IMR-90 (cell line): ENCODE measurements at regions not wholly inside any gene's neighbourhood (a gene's known extent, or its start where the extent isn't known, plus 50 kb on each side); places are given as distances from the start of the nearest gene placed in this dataset.

ENCODE experiments used
- ATAC-seq: fragments of 200-7000 bp; cut with Tn5 transposase; 2 replicates; pipeline ENCODE4 v1.9.1; 2020; ENCODE audit warnings: low read depth, mild to moderate bottlenecking, moderate library complexity
- BruUV-seq: library from RNA; stranded (reverse); fragments of 400-500 nt; replicated peaks from 2 replicates; lab custom pipeline; 2021; lab: Mats Ljungman, UMichigan
- CTCF ChIA-PET: fragments of 300-600 bp; formaldehyde crosslinking; extraction: SDS; loops from one replicate; lab custom pipeline; 2021; ENCODE audit warnings: antibody characterized with exemption; lab: Yijun Ruan, JAX
- POLR2A ChIA-PET: fragments of 300-600 bp; sonication (Branson Sonifier 250); formaldehyde crosslinking; loops from one replicate; lab custom pipeline; 2022; ENCODE audit warnings: antibody characterized with exemption; ENCODE audit not compliant: unreplicated experiment; lab: Charles Lee
- DNase-seq: peaks from one replicate; pipeline ENCODE4 v3.0.0; 2013
- H2AFZ ChIP-seq: replicated peaks from 2 replicates; pipeline ENCODE3; 2013; ENCODE audit warnings: low read length, mild to moderate bottlenecking; ENCODE audit not compliant: poor library complexity
- H2AK5ac ChIP-seq: 2 replicates; pipeline ENCODE4 v1.6.1; 2013; ENCODE audit warnings: low read depth, low read length, inconsistent platforms
- H2AK9ac ChIP-seq: replicated peaks from 2 replicates; pipeline ENCODE3; 2013; ENCODE audit warnings: mild to moderate bottlenecking, low read depth, low read length, moderate library complexity; ENCODE audit not compliant: poor library complexity
- H2BK120ac ChIP-seq: 2 replicates; pipeline ENCODE4 v1.6.1; 2013; ENCODE audit warnings: low read depth, low read length, inconsistent platforms
- H2BK15ac ChIP-seq: 3 replicates; pipeline ENCODE4 v1.6.1; 2013; ENCODE audit warnings: low read depth, low read length, inconsistent platforms
- H2BK20ac ChIP-seq: 2 replicates; pipeline ENCODE4 v1.6.1; 2013; ENCODE audit warnings: low read depth, mild to moderate bottlenecking, inconsistent platforms, low read length, moderate library complexity
- H2BK5ac ChIP-seq: 2 replicates; pipeline ENCODE4 v1.6.1; 2013; ENCODE audit warnings: mild to moderate bottlenecking, low read depth, low read length, inconsistent platforms; ENCODE audit not compliant: poor library complexity, severe bottlenecking
- H3K14ac ChIP-seq: replicated peaks from 2 replicates; pipeline ENCODE4 v1.6.1; 2013; ENCODE audit warnings: low read depth, low read length, inconsistent platforms
- H3K18ac ChIP-seq: 2 replicates; pipeline ENCODE4 v1.6.1; 2013; ENCODE audit warnings: low read depth, low read length, control low read depth
- H3K23ac ChIP-seq: 2 replicates; pipeline ENCODE4 v1.6.1; 2013; ENCODE audit warnings: low read depth, low read length, inconsistent platforms
- H3K27ac ChIP-seq: 2 replicates; pipeline ENCODE4 v1.5.1; 2013; ENCODE audit warnings: mild to moderate bottlenecking, control low read depth, low read length; ENCODE audit not compliant: insufficient read depth
- H3K27me3 ChIP-seq: 2 replicates; pipeline ENCODE4 v1.6.1; 2013; ENCODE audit warnings: low read length; ENCODE audit not compliant: control insufficient read depth, insufficient read depth
- H3K36me3 ChIP-seq: 2 replicates; pipeline ENCODE4 v1.6.1; 2013; ENCODE audit warnings: low read length, mixed read lengths; ENCODE audit not compliant: control insufficient read depth, insufficient read depth
- H3K4ac ChIP-seq: 2 replicates; pipeline ENCODE4 v1.6.1; 2013; ENCODE audit warnings: low read depth, low read length, inconsistent platforms
- H3K4me1 ChIP-seq: 2 replicates; pipeline ENCODE4 v1.6.1; 2013; ENCODE audit warnings: low read length, mixed read lengths; ENCODE audit not compliant: control insufficient read depth, insufficient read depth
- H3K4me2 ChIP-seq: 2 replicates; pipeline ENCODE4 v1.6.1; 2013; ENCODE audit warnings: low read depth, mild to moderate bottlenecking, control low read depth, low read length, moderate library complexity
- H3K4me3 ChIP-seq: 2 replicates; pipeline ENCODE4 v1.5.1; 2013; ENCODE audit warnings: low read depth, mild to moderate bottlenecking, control low read depth, low read length, moderate library complexity; ENCODE audit not compliant: insufficient read depth
- H3K56ac ChIP-seq: 2 replicates; pipeline ENCODE4 v1.6.1; 2013; ENCODE audit warnings: low read length, inconsistent platforms; ENCODE audit not compliant: insufficient read depth; ENCODE audit errors: extremely low read depth
- H3K79me1 ChIP-seq, 2 experiments: 2 replicates each; pipeline ENCODE4 v1.6.1; 2013; ENCODE audit warnings: low read length in 2 of 2, inconsistent platforms in 1 of 2, low read depth in 1 of 2
- H3K9ac ChIP-seq: 2 replicates; pipeline ENCODE4 v1.6.1; 2013; ENCODE audit warnings: low read depth, low read length, control low read depth
- H3K9me1 ChIP-seq: 2 replicates; pipeline ENCODE4 v1.6.1; 2013; ENCODE audit warnings: low read length, inconsistent platforms; ENCODE audit not compliant: insufficient read depth
- H3K9me3 ChIP-seq: 2 replicates; pipeline ENCODE4 v1.6.1; 2013; ENCODE audit warnings: low read length; ENCODE audit not compliant: control insufficient read depth, insufficient read depth
- H4K20me1 ChIP-seq: 2 replicates; pipeline ENCODE4 v1.6.1; 2013; ENCODE audit warnings: low read length, inconsistent platforms; ENCODE audit not compliant: insufficient read depth
- H4K5ac ChIP-seq: 2 replicates; pipeline ENCODE4 v1.6.1; 2013; ENCODE audit warnings: mild to moderate bottlenecking, low read depth, low read length, control low read depth
- H4K8ac ChIP-seq, 2 experiments: 2 replicates each; pipeline ENCODE4 v1.6.1; 2013; ENCODE audit warnings: low read depth in 2 of 2, low read length in 2 of 2, control low read depth in 1 of 2, inconsistent platforms in 1 of 2
- H4K91ac ChIP-seq: 2 replicates; pipeline ENCODE4 v1.6.1; 2013; ENCODE audit warnings: low read depth, low read length, inconsistent platforms; ENCODE audit not compliant: insufficient read depth
- CHD1 ChIP-seq: IDR thresholded peaks from 2 replicates; pipeline ENCODE4 v1.6.1; 2012; ENCODE audit warnings: low read depth, low read length, improper control_type of control experiment
- FOS ChIP-seq: fragments of 150-350 bp; IDR thresholded peaks from 2 replicates; pipeline ENCODE4 v1.6.1; 2016; ENCODE audit warnings: low read depth, low read length
- MAFK ChIP-seq: IDR thresholded peaks from 2 replicates; pipeline ENCODE4 v1.6.1; 2012; ENCODE audit warnings: low read depth, low read length, improper control_type of control experiment
- MAZ ChIP-seq: IDR thresholded peaks from 2 replicates; pipeline ENCODE4 v1.6.1; 2012; ENCODE audit warnings: low read depth, mild to moderate bottlenecking, low read length, improper control_type of control experiment, moderate library complexity, borderline replicate concordance
- NFE2L2 ChIP-seq: fragments of 150-350 bp; IDR thresholded peaks from 2 replicates; pipeline ENCODE4 v1.6.1; 2016; ENCODE audit warnings: low read depth, mild to moderate bottlenecking, low read length
- POLR2A ChIP-seq: IDR thresholded peaks from 2 replicates; pipeline ENCODE4 v1.6.1; 2012; ENCODE audit warnings: mild to moderate bottlenecking, low read depth, low read length
- RAD21 ChIP-seq: IDR thresholded peaks from 2 replicates; pipeline ENCODE4 v1.6.1; 2012; ENCODE audit warnings: low read length, improper control_type of control experiment
- RCOR1 ChIP-seq: IDR thresholded peaks from 2 replicates; pipeline ENCODE4 v1.6.1; 2012; ENCODE audit warnings: mild to moderate bottlenecking, low read length, improper control_type of control experiment; ENCODE audit not compliant: insufficient replicate concordance
- RFX5 ChIP-seq: IDR thresholded peaks from 2 replicates; pipeline ENCODE4 v1.8.0; 2012; ENCODE audit warnings: low read depth, mild to moderate bottlenecking, low read length, moderate library complexity
- SMC3 ChIP-seq: fragments of 150-350 bp; IDR thresholded peaks from 2 replicates; pipeline ENCODE4 v1.6.1; 2016; ENCODE audit warnings: low read depth, mild to moderate bottlenecking, antibody characterized with exemption, low read length, moderate library complexity
- WGBS, 2 experiments: methylation state at CpG; one replicate each; pipeline versions ENCODE4 v1.1.5 to v1.1.7; 2013; ENCODE audit warnings: missing lambda C conversion rate in 2 of 2; ENCODE audit not compliant: insufficient read length in 1 of 2; ENCODE audit errors: extremely low coverage in 2 of 2; 5-methylcytosine and 5-hydroxymethylcytosine counted together
- dilution Hi-C: fragments of 300-500 bp; cut with HindIII; formaldehyde crosslinking; loops from one replicate; pipeline ENCODE4 v1.14.3; 2018; ENCODE audit warnings: low sequenced_read_pairs; ENCODE audit not compliant: unreplicated experiment
- in situ Hi-C: fragments of 300-500 bp; cut with MboI; formaldehyde crosslinking; loops from 3 replicates; pipeline ENCODE4 v1.14.3; 2019; ENCODE audit warnings: low sequenced_read_pairs, inconsistent platforms, mixed read lengths
- intact Hi-C: fragments of 100-400 bp; cut with micrococcal nuclease; formaldehyde crosslinking; loops from 2 replicates; pipeline ENCODE4 v1.10.0; 2022
- TF ChIP-seq, protein P1 (sequence below): fragments of 150-350 bp; IDR thresholded peaks from 2 replicates; pipeline ENCODE4 v1.6.1; 2017; ENCODE audit warnings: mild to moderate bottlenecking, antibody characterized with exemption, low read length, low read depth
- TF ChIP-seq, protein P2 (sequence below): fragments of 150-350 bp; IDR thresholded peaks from 2 replicates; pipeline ENCODE4 v1.6.1; 2016; ENCODE audit warnings: low read depth, mild to moderate bottlenecking, low read length, moderate library complexity, borderline replicate concordance

DNA sequence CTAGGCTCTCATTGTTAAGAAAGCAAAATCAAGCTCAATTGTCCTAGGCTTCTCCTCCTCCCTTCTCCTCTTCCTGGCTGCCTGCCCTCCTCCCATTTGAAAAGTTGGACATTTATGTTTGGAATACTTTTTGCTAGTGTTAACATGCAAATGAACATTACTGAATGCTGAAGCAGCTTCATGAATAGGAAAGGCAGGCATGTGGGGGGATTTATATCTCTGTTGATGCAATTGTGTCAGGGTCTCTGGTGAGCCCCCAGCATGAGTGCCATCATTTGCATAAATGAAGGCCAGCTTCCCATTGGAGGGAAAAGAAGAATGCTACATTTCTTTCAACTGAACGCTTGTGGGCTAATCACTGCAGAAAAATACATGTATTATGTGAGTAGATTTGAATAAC, 160.1 kb upstream of the NDST3 start:
- Histone ChIP-seq H3K79me1 (no peaks in the 10 kb centered on the region), H3K56ac (no peak overlapping the region), H3K9me1 (no peaks in the 10 kb centered on the region), H3K4ac (no peak overlapping the region), H3K23ac (no peak overlapping the region), H2AK5ac (no peak overlapping the region), H4K8ac (no peak overlapping the region), H3K14ac (no peak overlapping the region), H2AFZ (no peak overlapping the region), H2BK120ac (no peak overlapping the region), H3K9me3 (no peaks in the 10 kb centered on the region), H3K27ac (no peak overlapping the region), H4K20me1 (no peaks in the 10 kb centered on the region), H4K5ac (no peak overlapping the region), H2BK5ac (no peak overlapping the region), H3K18ac (no peak overlapping the region), H3K4me1 (no peaks in the 10 kb centered on the region), H2AK9ac (no peak overlapping the region), H2BK15ac (no peak overlapping the region), H3K27me3 (no peaks in the 10 kb centered on the region), H3K9ac (no peak overlapping the region), H4K91ac (no peak overlapping the region), H3K36me3 (no peaks in the 10 kb centered on the region), H3K4me2 (no peak overlapping the region), H2BK20ac (no peak overlapping the region), H3K4me3 (no peak overlapping the region)
- TF ChIP-seq, protein P1, sequence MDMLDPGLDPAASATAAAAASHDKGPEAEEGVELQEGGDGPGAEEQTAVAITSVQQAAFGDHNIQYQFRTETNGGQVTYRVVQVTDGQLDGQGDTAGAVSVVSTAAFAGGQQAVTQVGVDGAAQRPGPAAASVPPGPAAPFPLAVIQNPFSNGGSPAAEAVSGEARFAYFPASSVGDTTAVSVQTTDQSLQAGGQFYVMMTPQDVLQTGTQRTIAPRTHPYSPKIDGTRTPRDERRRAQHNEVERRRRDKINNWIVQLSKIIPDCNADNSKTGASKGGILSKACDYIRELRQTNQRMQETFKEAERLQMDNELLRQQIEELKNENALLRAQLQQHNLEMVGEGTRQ = no peak
- TF ChIP-seq RAD21 = no peak
- TF ChIP-seq, protein P2, sequence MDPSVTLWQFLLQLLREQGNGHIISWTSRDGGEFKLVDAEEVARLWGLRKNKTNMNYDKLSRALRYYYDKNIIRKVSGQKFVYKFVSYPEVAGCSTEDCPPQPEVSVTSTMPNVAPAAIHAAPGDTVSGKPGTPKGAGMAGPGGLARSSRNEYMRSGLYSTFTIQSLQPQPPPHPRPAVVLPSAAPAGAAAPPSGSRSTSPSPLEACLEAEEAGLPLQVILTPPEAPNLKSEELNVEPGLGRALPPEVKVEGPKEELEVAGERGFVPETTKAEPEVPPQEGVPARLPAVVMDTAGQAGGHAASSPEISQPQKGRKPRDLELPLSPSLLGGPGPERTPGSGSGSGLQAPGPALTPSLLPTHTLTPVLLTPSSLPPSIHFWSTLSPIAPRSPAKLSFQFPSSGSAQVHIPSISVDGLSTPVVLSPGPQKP = no peak
- TF ChIP-seq FOS = no peak
- TF ChIP-seq POLR2A = no peak
- no peak for TF ChIP-seq SMC3
- TF ChIP-seq MAFK = no peak
- TF ChIP-seq CHD1 = no peak
- no peak for TF ChIP-seq RCOR1
- no peak for TF ChIP-seq NFE2L2
- TF ChIP-seq RFX5 = no peak
- no peak for TF ChIP-seq MAZ
- DNase-seq = no peak
- CTCF ChIA-PET = no interaction called here
- POLR2A ChIA-PET = no interaction called here
- intact Hi-C loops (no loop called here), in situ Hi-C loops (no loop called here), dilution Hi-C loops (no loop called here)
- no peak for ATAC-seq
- no CpG with 5 or more reads among the region's 1 CpG for WGBS, 2 experiments
- BruUV-seq = no TSS peak
